DMS53 treated with DMSO at 0.1 percent for 48 hours (cell line): ENCODE measurements at regions not wholly inside any gene's neighbourhood (a gene's known extent, or its start where the extent isn't known, plus 50 kb on each side); places are given as distances from the start of the nearest gene placed in this dataset.

Experiments used
- DNase-seq: peaks from one replicate; lab custom pipeline; 2025; ENCODE audit not compliant: unreplicated experiment; lab: John Stamatoyannopoulos, UW

GRCh38 chr15:95709959-95710695 lies 620.4 kb upstream of the NR2F2 start:
- DNase-seq, result no peak

- no peak for DNase-seq
Measured at GRCh38 chr15:95712785-95713184, 617.7 kb upstream of the NR2F2 start.

- no peak for DNase-seq
Measured at GRCh38 chr15:95713324-95713723, 617.2 kb upstream of the NR2F2 start.

GRCh38 chr15:95715116-95715903 lies 615.2 kb upstream of the NR2F2 start:
- no peak for DNase-seq

GRCh38 chr15:95715906-95716656 lies 614.4 kb upstream of the NR2F2 start:
- no peak for DNase-seq

- no peak for DNase-seq
Measured at GRCh38 chr15:95716708-95717107, 613.8 kb upstream of the NR2F2 start.

- no peak for DNase-seq
Measured at GRCh38 chr15:95718441-95718840, 612.1 kb upstream of the NR2F2 start.

GRCh38 chr15:95724908-95725633 lies 605.4 kb upstream of the NR2F2 start:
- DNase-seq, result no peak

- no peak for DNase-seq
Measured at GRCh38 chr15:95726891-95727290, 603.6 kb upstream of the NR2F2 start.

GRCh38 chr15:95733931-95734330 lies 596.6 kb upstream of the NR2F2 start:
- DNase-seq, result no peak

GRCh38 chr15:95734422-95735316 lies 595.8 kb upstream of the NR2F2 start:
- no peak for DNase-seq

GRCh38 chr15:95737060-95737459 lies 593.4 kb upstream of the NR2F2 start:
- DNase-seq, result no peak

- no peak for DNase-seq
Measured at GRCh38 chr15:95739131-95739530, 591.4 kb upstream of the NR2F2 start.

- no peak for DNase-seq
Measured at GRCh38 chr15:95741830-95742229, 588.7 kb upstream of the NR2F2 start.

- no peak for DNase-seq
Measured at GRCh38 chr15:95742256-95742655, 588.2 kb upstream of the NR2F2 start.

GRCh38 chr15:95742836-95743235 lies 587.7 kb upstream of the NR2F2 start:
- no peak for DNase-seq

- DNase-seq, result no peak
Measured at GRCh38 chr15:95757171-95757570, 573.3 kb upstream of the NR2F2 start.

- DNase-seq, result no peak
Measured at GRCh38 chr15:95758451-95758850, 572.0 kb upstream of the NR2F2 start.

GRCh38 chr15:95758851-95759250 lies 571.6 kb upstream of the NR2F2 start:
- DNase-seq, result no peak

GRCh38 chr15:95760508-95760907 lies 570.0 kb upstream of the NR2F2 start:
- DNase-seq, result no peak
